ENCODE measurements at regions not wholly inside any gene's neighbourhood (a gene's known extent, or its start where the extent isn't known, plus 50 kb on each side); places are given as distances from the start of the nearest gene placed in this dataset.
A peak's percentile ranks its signal among the peaks of the same experiment; 100 is the strongest.

DNA sequence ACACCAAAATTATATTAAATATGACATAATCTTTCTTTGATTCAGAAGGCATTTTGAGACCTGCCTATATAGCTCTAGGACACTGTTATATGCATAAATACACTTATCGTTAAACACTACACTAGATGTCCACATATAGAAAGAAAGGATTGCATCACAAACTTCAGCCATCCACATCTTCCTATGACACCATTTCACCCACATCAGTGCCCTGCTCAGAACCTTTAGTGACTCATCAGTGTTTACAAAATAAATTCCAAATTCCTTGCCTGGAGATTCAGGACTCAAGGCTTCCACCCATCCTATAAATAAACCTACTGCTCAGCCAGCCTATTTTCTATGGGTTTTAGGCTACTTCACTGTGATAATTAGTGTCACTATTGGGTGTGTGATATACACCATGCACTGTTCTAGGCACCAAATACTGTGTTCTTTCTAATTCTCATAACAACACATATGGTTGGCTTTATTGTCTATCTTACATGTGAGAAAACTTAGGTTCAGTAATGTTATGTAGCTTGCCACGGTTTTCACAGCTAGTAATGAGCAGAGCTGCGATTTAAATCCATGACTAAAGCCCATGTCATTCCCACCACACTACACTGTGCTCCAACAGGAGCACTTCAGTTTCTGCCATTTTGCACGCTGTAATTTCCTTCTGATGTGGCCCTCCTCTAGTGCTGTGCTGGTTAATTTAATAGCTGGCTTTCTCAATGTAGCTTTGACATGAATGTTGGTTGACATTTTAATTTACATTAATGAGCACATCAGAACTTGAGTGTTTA lies 103.3 kb downstream of the SREK1 start:
- H3K4me3 ChIP-seq (ENCODE audit: low read depth, low read length), result no peak overlapping the region
- no peak for TF ChIP-seq CTCF (IDR thresholded peaks at IDR 0.05; ENCODE audit: insufficient read depth, low read length)
- DNase-seq (ENCODE audit: low read depth), result peak; percentile 50

GRCh38 chr5:66248874-66249273 lies 104.8 kb downstream of the SREK1 start:
- no peak for DNase-seq (ENCODE audit: low read depth)
- no peak for TF ChIP-seq CTCF (IDR thresholded peaks at IDR 0.05; ENCODE audit: insufficient read depth, low read length)
- no peak overlapping the region for H3K4me3 ChIP-seq (ENCODE audit: low read depth, low read length)

DNA sequence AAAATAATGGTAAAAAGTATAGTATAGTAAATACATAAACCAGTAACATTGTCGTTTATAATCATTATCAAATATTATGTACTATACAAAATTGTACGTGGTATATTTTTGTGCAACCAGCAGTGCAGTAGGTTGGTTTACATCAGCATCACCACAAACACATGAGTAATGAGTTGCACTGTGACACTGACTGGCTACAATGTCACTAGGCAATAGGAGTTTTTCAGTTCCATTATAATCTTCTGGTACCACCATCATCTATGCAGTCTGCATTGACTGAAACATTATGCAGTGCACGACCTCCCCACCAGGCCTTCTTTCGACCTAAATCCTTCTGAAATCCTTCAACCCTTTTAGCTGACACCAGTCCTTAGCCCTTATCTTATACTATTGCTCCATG lies 105.8 kb downstream of the SREK1 start:
- DNase-seq (ENCODE audit: low read depth), result no peak
- H3K4me3 ChIP-seq (ENCODE audit: low read depth, low read length), result no peak overlapping the region
- TF ChIP-seq CTCF (IDR thresholded peaks at IDR 0.05; ENCODE audit: insufficient read depth, low read length), result no peak

DNA sequence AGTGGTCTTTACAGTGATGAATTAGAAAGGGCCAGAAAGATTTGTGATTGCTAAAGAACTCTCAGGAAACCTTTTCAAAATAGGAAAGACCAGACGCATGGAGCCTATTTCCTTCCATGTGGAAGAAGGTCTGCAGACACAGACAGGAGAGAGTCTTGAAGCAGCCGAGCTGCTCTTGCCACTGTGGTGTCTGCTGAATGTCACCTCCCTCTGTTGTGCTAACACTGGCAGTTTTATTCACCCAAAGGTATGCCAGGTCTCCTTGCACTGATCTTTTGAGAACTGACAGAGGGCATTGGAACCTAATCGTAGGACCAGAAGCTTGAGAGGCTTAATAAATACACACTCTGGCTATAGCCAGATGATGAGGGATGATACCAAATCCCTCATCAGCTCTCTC lies 108.7 kb downstream of the SREK1 start:
- no peak for TF ChIP-seq CTCF (IDR thresholded peaks at IDR 0.05; ENCODE audit: insufficient read depth, low read length)
- no peak overlapping the region for H3K4me3 ChIP-seq (ENCODE audit: low read depth, low read length)
- DNase-seq (ENCODE audit: low read depth), result no peak

- DNase-seq (ENCODE audit: low read depth), result no peak
- no peak overlapping the region for H3K4me3 ChIP-seq (ENCODE audit: low read depth, low read length)
- TF ChIP-seq CTCF (IDR thresholded peaks at IDR 0.05; ENCODE audit: insufficient read depth, low read length), result no peak
Observed at GRCh38 chr5:66255714-66256113, 111.6 kb downstream of the SREK1 start.

GRCh38 chr5:66273121-66273520 lies 129.0 kb downstream of the SREK1 start:
- no peak for TF ChIP-seq CTCF (IDR thresholded peaks at IDR 0.05; ENCODE audit: insufficient read depth, low read length)
- no peak overlapping the region for H3K4me3 ChIP-seq (ENCODE audit: low read depth, low read length)
- no peak for DNase-seq (ENCODE audit: low read depth)

DNA sequence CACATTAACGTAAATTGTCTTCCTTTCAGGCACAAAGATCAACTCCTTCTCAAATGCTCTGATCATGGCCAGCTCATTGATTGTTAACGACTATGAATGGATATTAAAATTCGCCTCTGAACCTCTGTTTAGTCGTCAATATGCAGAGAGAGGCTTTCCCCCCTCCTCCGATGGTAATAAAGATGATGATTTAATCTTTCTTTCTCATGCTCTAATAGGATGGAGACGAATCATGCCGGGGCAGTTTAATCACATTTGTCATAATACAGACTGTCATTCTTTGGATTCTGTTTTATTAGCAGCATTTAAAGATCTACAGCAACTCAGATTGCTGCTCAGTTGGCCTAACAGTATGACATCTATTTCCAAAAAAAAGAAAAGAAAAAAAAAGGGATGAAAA lies 132.9 kb downstream of the SREK1 start:
- DNase-seq (ENCODE audit: low read depth), result no peak
- H3K4me3 ChIP-seq (ENCODE audit: low read depth, low read length), result no peak overlapping the region
- TF ChIP-seq CTCF (IDR thresholded peaks at IDR 0.05; ENCODE audit: insufficient read depth, low read length), result no peak

All from fibroblast of the aortic adventitia (primary cell).